GM12878 (cell line): ENCODE measurements at regions not wholly inside any gene's neighbourhood (a gene's known extent, or its start where the extent isn't known, plus 50 kb on each side); places are given as distances from the start of the nearest gene placed in this dataset.
A peak's percentile ranks its signal among the peaks of the same experiment; 100 is the strongest.

ENCODE experiments used
- ATAC-seq: fragments of 200-7000 bp; cut with Tn5 transposase; 3 replicates; pipeline ENCODE4 v1.9.1; 2020; ENCODE audit warnings: mild to moderate bottlenecking, moderate library complexity
- BruUV-seq: library from RNA; stranded (reverse); fragments of 400-500 nt; replicated peaks from 2 replicates; lab custom pipeline; 2021; lab: Mats Ljungman, UMichigan
- CTCF ChIA-PET: fragments of 300-600 bp; sonication (Branson Sonifier 250); formaldehyde crosslinking; extraction: SDS; loops from one replicate; lab custom pipeline; 2021; ENCODE audit warnings: inconsistent platforms; lab: Yijun Ruan, JAX
- POLR2A ChIA-PET: fragments of 350-600 bp; formaldehyde crosslinking; extraction: SDS; loops from one replicate; lab custom pipeline; 2021; ENCODE audit warnings: inconsistent platforms; lab: Charles Lee
- RAD21 ChIA-PET: fragments of 300-600 bp; sonication (Branson Sonifier 250); formaldehyde crosslinking; loops from one replicate; lab custom pipeline; 2023; ENCODE audit warnings: antibody characterized with exemption; ENCODE audit not compliant: unreplicated experiment; lab: Charles Lee
- SMC1A ChIA-PET: fragments of 300-600 bp; sonication (Branson Sonifier 250); formaldehyde crosslinking; loops from one replicate; lab custom pipeline; 2023; ENCODE audit not compliant: unreplicated experiment, uncharacterized antibody; lab: Charles Lee
- DNase-seq: peaks from one replicate; pipeline ENCODE4 v3.0.0-alpha.2; 2011; ENCODE audit warnings: low read depth, low spot score
- FAIRE-seq: peaks from 3 replicates; lab custom pipeline; 2011; peaks lifted over from hg19 to GRCh38; lab: Jason Lieb, UNC
- H2AFZ ChIP-seq: 2 replicates; pipeline ENCODE4 v1.6.0; 2011; ENCODE audit warnings: low read depth, low read length, control low read depth; ENCODE audit not compliant: control insufficient read depth
- H3K27ac ChIP-seq: 2 replicates; pipeline ENCODE4 v1.5.1; 2011; ENCODE audit warnings: control low read depth; ENCODE audit not compliant: control insufficient read depth, insufficient read depth
- H3K27me3 ChIP-seq, 2 experiments: replicated peaks in 1 of 2; 2 replicates each; pipeline versions ENCODE4 v1.6.0 to v1.6.1; 2011; ENCODE audit warnings: low read length in 1 of 2; ENCODE audit not compliant: control insufficient read depth in 2 of 2, insufficient read depth in 2 of 2
- H3K36me3 ChIP-seq, 2 experiments: 2 replicates each; pipeline ENCODE4 v1.5.1; 2011; ENCODE audit warnings: low read length in 1 of 2; ENCODE audit not compliant: control insufficient read depth in 2 of 2, insufficient read depth in 2 of 2
- H3K4me1 ChIP-seq: 2 replicates; pipeline ENCODE4 v1.6.1; 2011; ENCODE audit warnings: mild to moderate bottlenecking, low read length, moderate library complexity, mixed read lengths; ENCODE audit not compliant: control insufficient read depth, insufficient read depth
- H3K4me2 ChIP-seq: 2 replicates; pipeline ENCODE4 v1.6.0; 2011; ENCODE audit warnings: control low read depth; ENCODE audit not compliant: control insufficient read depth, insufficient read depth
- H3K4me3 ChIP-seq: fragments of 200-600 bp; sonication (generic); 2 replicates; pipeline ENCODE4 v1.5.1; 2016
- H3K79me2 ChIP-seq: 2 replicates; pipeline ENCODE4 v1.6.0; 2011; ENCODE audit warnings: low read length; ENCODE audit not compliant: control insufficient read depth, insufficient read depth
- H3K9ac ChIP-seq: 2 replicates; pipeline ENCODE4 v1.8.0; 2011; ENCODE audit warnings: low read length, control low read depth, mixed read lengths; ENCODE audit not compliant: control insufficient read depth, insufficient read depth
- H3K9me3 ChIP-seq: replicated peaks from 3 replicates; pipeline ENCODE4 v1.5.1; 2011; ENCODE audit warnings: mild to moderate bottlenecking, low read length; ENCODE audit not compliant: control insufficient read depth, insufficient read depth
- H4K20me1 ChIP-seq: 2 replicates; pipeline ENCODE4 v1.6.0; 2011; ENCODE audit not compliant: control insufficient read depth, insufficient read depth
- CREB1 ChIP-seq: IDR thresholded peaks from 2 replicates; pipeline ENCODE4 v1.6.1; 2012; ENCODE audit warnings: low read depth, mild to moderate bottlenecking, inconsistent platforms
- CUX1 ChIP-seq: IDR thresholded peaks from 2 replicates; pipeline ENCODE4 v1.6.1; 2012; ENCODE audit warnings: improper control_type of control experiment, low read depth, low read length; ENCODE audit not compliant: insufficient replicate concordance
- RUNX3 ChIP-seq: IDR thresholded peaks from 2 replicates; pipeline ENCODE4 v1.6.1; 2012; ENCODE audit warnings: low read length, inconsistent platforms
- TCF12 ChIP-seq: IDR thresholded peaks from 2 replicates; pipeline ENCODE4 v1.6.1; 2011; ENCODE audit warnings: low read depth, mild to moderate bottlenecking, low read length
- TCF3 ChIP-seq: IDR thresholded peaks from 2 replicates; pipeline ENCODE4 v1.6.1; 2012; ENCODE audit warnings: low read depth, mild to moderate bottlenecking, low read length, borderline replicate concordance; ENCODE audit not compliant: insufficient read depth
- ZNF274 ChIP-seq: IDR thresholded peaks from one replicate; pipeline ENCODE4 v1.8.0; 2011; ENCODE audit not compliant: insufficient read length, insufficient read depth
- WGBS: methylation state at CpG from one replicate; pipeline ENCODE4 v1.1.6; 2016; ENCODE audit warnings: low lambda C conversion rate; ENCODE audit not compliant: insufficient replicate concordance, insufficient coverage; ENCODE audit errors: missing lambda C conversion rate; 5-methylcytosine and 5-hydroxymethylcytosine counted together
- in situ Hi-C: fragments of 300-500 bp; cut with MboI; formaldehyde crosslinking; loops from 9 replicates; pipeline ENCODE4 v1.14.3; 2018; ENCODE audit warnings: mixed read lengths
- intact Hi-C: fragments of 100-400 bp; cut with micrococcal nuclease; formaldehyde crosslinking; loops from one replicate; pipeline ENCODE4 v1.14.2; 2022; ENCODE audit not compliant: unreplicated experiment

- Histone ChIP-seq H3K9ac (peak overlapping the region; percentile 59; the same call in 1 of the 2 replicates), H3K79me2 (no peaks in the 10 kb centered on the region), H3K4me2 (peak overlapping the region; percentile 93), H3K27ac (peak overlapping the region; percentile 80), H4K20me1 (no peaks in the 10 kb centered on the region), H3K36me3 (no peaks in the 10 kb centered on the region), H3K4me1 (peaks cover 44% of the 10 kb centered on the region), H2AFZ (peak overlapping the region; percentile 63), H3K27me3 (no peaks in the 10 kb centered on the region), H3K4me3 (no peak overlapping the region), H3K9me3 (no peaks in the 10 kb centered on the region)
- 8% methylated on average over 4 of the region's 4 CpGs for WGBS
- no peak for FAIRE-seq
- no TSS peak for BruUV-seq
- TF ChIP-seq ZNF274, result no peak
- peak; percentile 79 for TF ChIP-seq TCF3
- TF ChIP-seq RUNX3, result peak; percentile 42; the same call in 1 of the 2 replicates
- TF ChIP-seq TCF12, result 0 out of 2 replicates have a peak, but pooled peaks have one; percentile 50
- TF ChIP-seq CREB1, result 0 out of 2 replicates have a peak, but pooled peaks have one; percentile 6
- TF ChIP-seq CUX1, result no peak
- ChIA-PET CTCF (interaction anchor here (0.6 to 3.4 kb wide), 8 partner anchors 11 to 67 kb away, joined by 3 to 30 read pairs (median 6); no protein-coding TSS in a partner anchor), RAD21 (interaction anchor here (1.1 to 3.8 kb wide), 6 partner anchors 12 to 56 kb away, joined by 3 to 16 read pairs (median 8); no protein-coding TSS in a partner anchor), SMC1A (interaction anchor here (1.0 to 3.7 kb wide), 7 partner anchors 10 to 40 kb away, joined by 3 to 22 read pairs (median 4); no protein-coding TSS in a partner anchor), POLR2A (interaction anchor here (0.6 to 5.0 kb wide), 6 partner anchors 10 to 126 kb away, joined by 3 to 45 read pairs (median 14); partner anchors contain the start of gene ID3)
- ATAC-seq, result peak; percentile 59
- no peak for DNase-seq
- in situ Hi-C loops, result no loop called here
- intact Hi-C loops, result no loop called here
Observed at GRCh38 chr1:23611601-23612327, 52.5 kb upstream of the ID3 start.
